BE2C (cell line): ENCODE measurements at regions not wholly inside any gene's neighbourhood (a gene's known extent, or its start where the extent isn't known, plus 50 kb on each side); places are given as distances from the start of the nearest gene placed in this dataset.

Source experiments
- DNase-seq: peaks from one replicate; pipeline ENCODE4 v3.0.0-alpha.2; 2020
- H3K27me3 ChIP-seq: fragments of 250-450 bp; sonication (Bioruptor Pico); 2 replicates; pipeline ENCODE4 v1.5.1; 2020; ENCODE audit warnings: mild to moderate bottlenecking
- H3K36me3 ChIP-seq: fragments of 250-450 bp; sonication (Bioruptor Pico); 2 replicates; pipeline ENCODE4 v1.5.1; 2020; ENCODE audit warnings: mild to moderate bottlenecking
- H3K4me1 ChIP-seq: fragments of 250-450 bp; sonication (Bioruptor Pico); 2 replicates; pipeline ENCODE4 v1.5.1; 2020
- H3K4me3 ChIP-seq: 2 replicates; pipeline ENCODE4 v1.5.1; 2011; ENCODE audit warnings: low read depth, low read length
- H3K9me3 ChIP-seq: fragments of 250-450 bp; sonication (Bioruptor Pico); 2 replicates; pipeline ENCODE4 v1.5.1; 2020
- CTCF ChIP-seq: IDR thresholded peaks from 2 replicates; pipeline ENCODE4 v1.5.1; 2012; ENCODE audit warnings: mild to moderate bottlenecking, low read depth, low read length

- DNase-seq = no peak
- TF ChIP-seq CTCF = no peak
- Histone ChIP-seq H3K36me3 (no peaks in the 10 kb centered on the region), H3K4me1 (no peaks in the 10 kb centered on the region), H3K27me3 (no peaks in the 10 kb centered on the region), H3K4me3 (no peak overlapping the region), H3K9me3 (no peaks in the 10 kb centered on the region)
Observed at GRCh38 chr1:82813386-82813785, 1012.7 kb downstream of the ADGRL2 start.

GRCh38 chr1:82810601-82811000, 1009.9 kb downstream of the ADGRL2 start:
- DNase-seq = no peak
- no peak for TF ChIP-seq CTCF
- Histone ChIP-seq H3K27me3 (no peaks in the 10 kb centered on the region), H3K36me3 (no peaks in the 10 kb centered on the region), H3K4me1 (no peaks in the 10 kb centered on the region), H3K4me3 (no peak overlapping the region), H3K9me3 (no peaks in the 10 kb centered on the region)

- no peak for DNase-seq
- no peaks in the 10 kb centered on the region for H3K36me3 ChIP-seq
- H3K27me3 ChIP-seq = no peaks in the 10 kb centered on the region
- H3K4me1 ChIP-seq = no peaks in the 10 kb centered on the region
- no peak overlapping the region for H3K4me3 ChIP-seq
- H3K9me3 ChIP-seq = no peaks in the 10 kb centered on the region
- no peak for TF ChIP-seq CTCF
Observed at GRCh38 chr1:82807563-82807962, 1006.8 kb downstream of the ADGRL2 start.

GRCh38 chr1:82806133-82806532, 1005.4 kb downstream of the ADGRL2 start:
- H3K4me3 ChIP-seq = no peak overlapping the region
- no peaks in the 10 kb centered on the region for H3K27me3 ChIP-seq
- no peaks in the 10 kb centered on the region for H3K4me1 ChIP-seq
- H3K9me3 ChIP-seq = no peaks in the 10 kb centered on the region
- no peaks in the 10 kb centered on the region for H3K36me3 ChIP-seq
- no peak for DNase-seq
- no peak for TF ChIP-seq CTCF

GRCh38 chr1:82801176-82801575, 1000.4 kb downstream of the ADGRL2 start:
- H3K4me3 ChIP-seq = no peak overlapping the region
- H3K36me3 ChIP-seq = no peaks in the 10 kb centered on the region
- no peak for TF ChIP-seq CTCF
- H3K4me1 ChIP-seq = no peaks in the 10 kb centered on the region
- no peaks in the 10 kb centered on the region for H3K27me3 ChIP-seq
- no peaks in the 10 kb centered on the region for H3K9me3 ChIP-seq
- DNase-seq = no peak

GRCh38 chr1:82800721-82801120, 1000.0 kb downstream of the ADGRL2 start:
- H3K9me3 ChIP-seq = no peaks in the 10 kb centered on the region

More at GRCh38 chr1:82800721-82801120, 1000.0 kb downstream of the ADGRL2 start:
- TF ChIP-seq CTCF = no peak
- no peak for DNase-seq
- Histone ChIP-seq H3K27me3 (no peaks in the 10 kb centered on the region), H3K36me3 (no peaks in the 10 kb centered on the region), H3K4me3 (no peak overlapping the region), H3K4me1 (no peaks in the 10 kb centered on the region)
